DOHH2 (cell line): ENCODE measurements at regions not wholly inside any gene's neighbourhood (a gene's known extent, or its start where the extent isn't known, plus 50 kb on each side); places are given as distances from the start of the nearest gene placed in this dataset.

Source experiments
- H3F3A ChIP-seq: fragments of 200-600 bp; sonication (generic), shearing (Covaris generic); 2 replicates; pipeline ENCODE4 v1.6.0; 2016; ENCODE audit warnings: antibody characterized with exemption, mild to moderate bottlenecking; ENCODE audit not compliant: control insufficient read depth, insufficient read depth
- H3K27ac ChIP-seq: fragments of 200-600 bp; sonication (generic); 2 replicates; pipeline ENCODE4 v1.5.1; 2014; ENCODE audit warnings: low read depth, mild to moderate bottlenecking, low read length, moderate library complexity
- H3K27me3 ChIP-seq: fragments of 200-600 bp; sonication (generic); 2 replicates; pipeline ENCODE4 v1.6.1; 2014; ENCODE audit warnings: mild to moderate bottlenecking, low read length, mixed read lengths; ENCODE audit not compliant: control insufficient read depth
- H3K36me3 ChIP-seq: fragments of 200-600 bp; sonication (generic); 2 replicates; pipeline ENCODE4 v1.6.1; 2014; ENCODE audit warnings: mild to moderate bottlenecking, low read length, moderate library complexity, mixed read lengths; ENCODE audit not compliant: control insufficient read depth
- H3K4me1 ChIP-seq: fragments of 200-600 bp; sonication (generic); 2 replicates; pipeline ENCODE4 v1.6.1; 2014; ENCODE audit warnings: mild to moderate bottlenecking, low read length, mixed read lengths; ENCODE audit not compliant: control insufficient read depth
- H3K4me2 ChIP-seq: fragments of 200-600 bp; sonication (generic); 2 replicates; pipeline ENCODE4 v1.6.0; 2014; ENCODE audit warnings: mild to moderate bottlenecking, low read length, moderate library complexity
- H3K4me3 ChIP-seq: fragments of 200-600 bp; sonication (generic); 2 replicates; pipeline ENCODE4 v1.5.1; 2014; ENCODE audit warnings: mild to moderate bottlenecking, low read length, mixed read lengths
- H3K79me2 ChIP-seq: fragments of 200-600 bp; sonication (generic); 2 replicates; pipeline ENCODE4 v1.6.1; 2014; ENCODE audit warnings: mild to moderate bottlenecking, low read length, mixed read lengths; ENCODE audit not compliant: control insufficient read depth
- H3K9me2 ChIP-seq: fragments of 200-600 bp; sonication (generic); replicated peaks from 2 replicates; pipeline ENCODE4 v1.6.1; 2014; ENCODE audit warnings: mild to moderate bottlenecking, low read length, mixed read lengths; ENCODE audit not compliant: control insufficient read depth
- H3K9me3 ChIP-seq: fragments of 200-600 bp; sonication (generic); 2 replicates; pipeline ENCODE4 v1.6.1; 2014; ENCODE audit warnings: antibody characterized with exemption, low read length, mixed read lengths; ENCODE audit not compliant: control insufficient read depth, insufficient read depth
- H4K20me1 ChIP-seq: fragments of 200-600 bp; sonication (generic); 2 replicates; pipeline ENCODE4 v1.6.0; 2014; ENCODE audit warnings: low read depth, mild to moderate bottlenecking, antibody characterized with exemption, low read length, moderate library complexity; ENCODE audit not compliant: control insufficient read depth, insufficient read depth
- EZH2phosphoT487 ChIP-seq: fragments of 200-600 bp; sonication (generic); IDR thresholded peaks from 2 replicates; pipeline ENCODE4 v1.6.1; 2017; ENCODE audit warnings: borderline replicate concordance, mild to moderate bottlenecking, antibody characterized with exemption, low read length, moderate library complexity, mixed read lengths
- TF ChIP-seq, protein P1 (sequence below): fragments of 200-600 bp; sonication (generic); IDR thresholded peaks from one replicate; pipeline ENCODE4 v1.5.1; 2014; ENCODE audit warnings: antibody characterized with exemption, mild to moderate bottlenecking, low read depth, low read length; ENCODE audit not compliant: poor library complexity, severe bottlenecking

DNA sequence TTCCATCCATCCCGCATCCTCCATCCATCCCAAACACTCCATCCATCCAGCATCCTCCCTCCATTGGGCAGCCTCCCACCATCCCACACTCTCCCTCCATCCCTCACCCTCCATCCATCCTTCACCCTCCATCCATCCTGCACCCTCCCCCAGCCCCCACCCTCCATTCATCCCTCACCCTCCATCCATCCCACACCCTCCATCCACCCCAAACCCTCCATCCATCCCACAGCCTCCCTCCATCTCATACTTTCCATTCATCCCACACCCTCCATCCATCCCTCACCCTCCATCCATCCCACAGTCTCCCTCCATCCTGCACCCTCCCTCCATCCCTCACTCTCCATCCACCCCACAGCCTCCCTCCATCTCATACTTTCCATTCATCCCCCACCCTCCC, 60.4 kb downstream of the FOXI2 start:
- H3K4me1 ChIP-seq: no peaks in the 10 kb centered on the region
- H3K4me3 ChIP-seq: no peak overlapping the region
- no peaks in the 10 kb centered on the region for H3K9me3 ChIP-seq
- H3K9me2 ChIP-seq: no peaks in the 10 kb centered on the region
- no peaks in the 10 kb centered on the region for H3K36me3 ChIP-seq
- H3K4me2 ChIP-seq: no peak overlapping the region
- no peak for TF ChIP-seq EZH2phosphoT487
- TF ChIP-seq, protein P1, sequence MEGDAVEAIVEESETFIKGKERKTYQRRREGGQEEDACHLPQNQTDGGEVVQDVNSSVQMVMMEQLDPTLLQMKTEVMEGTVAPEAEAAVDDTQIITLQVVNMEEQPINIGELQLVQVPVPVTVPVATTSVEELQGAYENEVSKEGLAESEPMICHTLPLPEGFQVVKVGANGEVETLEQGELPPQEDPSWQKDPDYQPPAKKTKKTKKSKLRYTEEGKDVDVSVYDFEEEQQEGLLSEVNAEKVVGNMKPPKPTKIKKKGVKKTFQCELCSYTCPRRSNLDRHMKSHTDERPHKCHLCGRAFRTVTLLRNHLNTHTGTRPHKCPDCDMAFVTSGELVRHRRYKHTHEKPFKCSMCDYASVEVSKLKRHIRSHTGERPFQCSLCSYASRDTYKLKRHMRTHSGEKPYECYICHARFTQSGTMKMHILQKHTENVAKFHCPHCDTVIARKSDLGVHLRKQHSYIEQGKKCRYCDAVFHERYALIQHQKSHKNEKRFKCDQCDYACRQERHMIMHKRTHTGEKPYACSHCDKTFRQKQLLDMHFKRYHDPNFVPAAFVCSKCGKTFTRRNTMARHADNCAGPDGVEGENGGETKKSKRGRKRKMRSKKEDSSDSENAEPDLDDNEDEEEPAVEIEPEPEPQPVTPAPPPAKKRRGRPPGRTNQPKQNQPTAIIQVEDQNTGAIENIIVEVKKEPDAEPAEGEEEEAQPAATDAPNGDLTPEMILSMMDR: no peak
- no peak overlapping the region for H3K27ac ChIP-seq
- no peaks in the 10 kb centered on the region for H3K79me2 ChIP-seq
- H3F3A ChIP-seq: no peaks in the 10 kb centered on the region
- H3K27me3 ChIP-seq: no peaks in the 10 kb centered on the region
- H4K20me1 ChIP-seq: no peaks in the 10 kb centered on the region

DNA sequence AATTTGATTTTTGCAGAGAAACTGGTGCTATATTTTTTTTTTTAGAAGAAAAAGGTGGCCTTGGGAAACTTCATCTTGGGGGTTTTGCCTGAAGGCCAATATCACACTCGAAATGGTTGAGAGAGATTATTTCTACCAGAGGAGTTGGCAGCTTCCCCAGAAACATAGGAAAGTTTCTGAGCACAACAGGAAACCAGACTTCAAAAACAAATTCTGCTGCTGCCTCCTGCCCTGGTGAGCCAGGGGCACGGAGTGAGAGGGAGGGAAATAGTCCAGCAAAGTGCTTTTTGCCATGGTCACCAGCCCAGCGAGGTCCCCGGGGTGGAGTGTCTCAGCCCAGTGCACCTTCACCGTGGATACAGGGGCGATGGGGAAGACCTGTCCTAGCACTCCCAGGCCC, 61.1 kb downstream of the FOXI2 start:
- Histone ChIP-seq H3F3A (no peaks in the 10 kb centered on the region), H3K27me3 (no peaks in the 10 kb centered on the region)

DNA sequence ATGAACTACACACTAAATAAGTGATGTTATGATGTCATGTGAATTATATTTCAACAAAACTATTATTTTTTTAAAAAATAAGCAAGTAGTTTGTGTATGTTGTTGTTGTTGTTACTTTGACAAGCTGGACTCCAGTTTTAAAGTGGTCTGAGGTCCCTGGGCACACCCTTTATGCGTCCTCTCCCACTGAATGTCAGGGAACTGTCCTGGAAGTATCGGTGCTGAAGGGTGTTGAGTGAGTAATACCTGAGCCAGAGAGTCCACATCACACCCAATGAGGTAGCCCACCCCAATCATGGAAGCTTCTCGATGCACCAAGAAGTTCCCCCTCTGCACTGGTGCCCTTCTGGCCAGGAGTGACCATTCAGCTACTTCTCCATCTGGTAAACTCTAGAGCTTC, 64.3 kb downstream of the FOXI2 start:
- no peak for TF ChIP-seq EZH2phosphoT487
- TF ChIP-seq, protein P1: no peak
- Histone ChIP-seq H3K27me3 (no peaks in the 10 kb centered on the region), H3K4me2 (no peak overlapping the region), H3K27ac (no peak overlapping the region), H3K4me1 (no peaks in the 10 kb centered on the region), H4K20me1 (no peaks in the 10 kb centered on the region), H3K79me2 (no peaks in the 10 kb centered on the region), H3K36me3 (no peaks in the 10 kb centered on the region), H3F3A (no peaks in the 10 kb centered on the region), H3K4me3 (no peak overlapping the region), H3K9me2 (no peaks in the 10 kb centered on the region), H3K9me3 (no peaks in the 10 kb centered on the region)

More for the DNA sequence above, 61.1 kb downstream of the FOXI2 start:
- Histone ChIP-seq H3K79me2 (no peaks in the 10 kb centered on the region), H3K27ac (no peak overlapping the region), H3K4me3 (no peak overlapping the region), H3K36me3 (no peaks in the 10 kb centered on the region), H3K4me1 (no peaks in the 10 kb centered on the region), H4K20me1 (no peaks in the 10 kb centered on the region), H3K9me3 (no peaks in the 10 kb centered on the region), H3K4me2 (no peak overlapping the region), H3K9me2 (no peaks in the 10 kb centered on the region)
- no peak for TF ChIP-seq EZH2phosphoT487
- TF ChIP-seq, protein P1: no peak
